ENCODE measurements at regions not wholly inside any gene's neighbourhood (a gene's known extent, or its start where the extent isn't known, plus 50 kb on each side); places are given as distances from the start of the nearest gene placed in this dataset.

GRCh38 chr22:19641254-19641982, 72.9 kb upstream of the SEPTIN5 start:
- DNase-seq (ENCODE audit: low spot score): no peak
- TF ChIP-seq, protein P1, sequence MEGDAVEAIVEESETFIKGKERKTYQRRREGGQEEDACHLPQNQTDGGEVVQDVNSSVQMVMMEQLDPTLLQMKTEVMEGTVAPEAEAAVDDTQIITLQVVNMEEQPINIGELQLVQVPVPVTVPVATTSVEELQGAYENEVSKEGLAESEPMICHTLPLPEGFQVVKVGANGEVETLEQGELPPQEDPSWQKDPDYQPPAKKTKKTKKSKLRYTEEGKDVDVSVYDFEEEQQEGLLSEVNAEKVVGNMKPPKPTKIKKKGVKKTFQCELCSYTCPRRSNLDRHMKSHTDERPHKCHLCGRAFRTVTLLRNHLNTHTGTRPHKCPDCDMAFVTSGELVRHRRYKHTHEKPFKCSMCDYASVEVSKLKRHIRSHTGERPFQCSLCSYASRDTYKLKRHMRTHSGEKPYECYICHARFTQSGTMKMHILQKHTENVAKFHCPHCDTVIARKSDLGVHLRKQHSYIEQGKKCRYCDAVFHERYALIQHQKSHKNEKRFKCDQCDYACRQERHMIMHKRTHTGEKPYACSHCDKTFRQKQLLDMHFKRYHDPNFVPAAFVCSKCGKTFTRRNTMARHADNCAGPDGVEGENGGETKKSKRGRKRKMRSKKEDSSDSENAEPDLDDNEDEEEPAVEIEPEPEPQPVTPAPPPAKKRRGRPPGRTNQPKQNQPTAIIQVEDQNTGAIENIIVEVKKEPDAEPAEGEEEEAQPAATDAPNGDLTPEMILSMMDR (IDR thresholded peaks at IDR 0.05; ENCODE audit: borderline replicate concordance, control extremely low read depth, extremely low read depth, insufficient read depth, missing control alignments): no peak
- in situ Hi-C loops (cut with MboI; ENCODE audit: low sequenced_read_pairs, unreplicated experiment): loop anchor here (25.0 kb wide), 1 partner anchor 379 kb away; no protein-coding TSS in a partner anchor

GRCh38 chr22:19641983-19642451, 72.3 kb upstream of the SEPTIN5 start:
- in situ Hi-C loops (cut with MboI; ENCODE audit: low sequenced_read_pairs, unreplicated experiment): loop anchor here (25.0 kb wide), 1 partner anchor 380 kb away; no protein-coding TSS in a partner anchor
- no peak for DNase-seq (ENCODE audit: low spot score)
- TF ChIP-seq, protein P1 (IDR thresholded peaks at IDR 0.05; ENCODE audit: borderline replicate concordance, control extremely low read depth, extremely low read depth, insufficient read depth, missing control alignments): no peak

DNA sequence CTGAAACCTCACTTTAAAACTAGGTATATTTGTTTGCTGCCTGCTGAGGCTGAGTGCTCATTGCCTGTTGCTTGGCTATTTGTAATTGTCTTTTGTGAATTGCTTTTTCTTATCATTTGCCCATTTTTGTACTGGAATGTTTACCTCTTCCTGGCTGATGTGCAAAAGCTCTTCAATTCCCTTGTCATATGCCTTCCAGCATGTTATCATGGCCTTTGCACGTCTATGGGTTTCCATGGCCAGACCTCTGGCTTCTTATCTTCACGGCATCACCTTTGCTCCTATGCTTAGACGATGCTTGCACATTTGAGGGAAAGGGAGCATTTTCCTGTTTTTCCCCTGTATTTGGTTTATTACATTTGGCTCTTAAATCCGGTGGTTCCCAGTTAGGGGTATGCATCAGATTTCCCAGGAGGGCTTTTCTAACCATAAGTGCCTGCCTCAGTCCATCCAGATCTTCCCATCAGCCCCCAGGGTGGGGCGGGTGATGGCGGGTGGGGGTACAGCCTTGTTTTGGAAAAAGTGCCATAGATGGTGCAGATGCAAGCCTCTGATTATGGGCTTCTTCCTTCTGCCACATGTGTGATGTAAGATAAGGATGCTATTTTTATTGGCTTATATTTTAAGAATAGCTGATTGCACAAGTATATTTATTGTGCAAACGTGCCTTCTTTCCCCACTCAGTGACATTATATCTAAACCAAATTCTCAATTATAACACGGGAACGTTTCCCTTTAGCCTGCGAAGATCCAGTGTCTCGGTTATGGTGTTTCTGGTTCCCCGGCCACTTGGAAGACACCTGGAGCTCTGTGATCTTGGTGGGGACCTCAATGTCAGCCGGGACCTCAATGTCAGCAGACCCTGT, 70.6 kb upstream of the SEPTIN5 start:
- TF ChIP-seq, protein P1 (IDR thresholded peaks at IDR 0.05; ENCODE audit: borderline replicate concordance, control extremely low read depth, extremely low read depth, insufficient read depth, missing control alignments): no peak

GRCh38 chr22:19644314-19645223, 69.7 kb upstream of the SEPTIN5 start:
- in situ Hi-C loops (cut with MboI; ENCODE audit: low sequenced_read_pairs, unreplicated experiment): loop anchor here (25.0 kb wide), 1 partner anchor 382 kb away; no protein-coding TSS in a partner anchor
- TF ChIP-seq, protein P1 (IDR thresholded peaks at IDR 0.05; ENCODE audit: borderline replicate concordance, control extremely low read depth, extremely low read depth, insufficient read depth, missing control alignments): no peak
- no peak for DNase-seq (ENCODE audit: low spot score)

More for the DNA sequence above, 70.6 kb upstream of the SEPTIN5 start:
- DNase-seq (ENCODE audit: low spot score): no peak
- in situ Hi-C loops (cut with MboI; ENCODE audit: low sequenced_read_pairs, unreplicated experiment): loop anchor here (25.0 kb wide), 1 partner anchor 381 kb away; no protein-coding TSS in a partner anchor

GRCh38 chr22:19645391-19645790, 68.9 kb upstream of the SEPTIN5 start:
- in situ Hi-C loops (cut with MboI; ENCODE audit: low sequenced_read_pairs, unreplicated experiment): loop anchor here (25.0 kb wide), 1 partner anchor 383 kb away; no protein-coding TSS in a partner anchor
- TF ChIP-seq, protein P1 (IDR thresholded peaks at IDR 0.05; ENCODE audit: borderline replicate concordance, control extremely low read depth, extremely low read depth, insufficient read depth, missing control alignments): no peak
- DNase-seq (ENCODE audit: low spot score): no peak

Data from GM13976 (cell line).